ENCODE measurements at regions not wholly inside any gene's neighbourhood (a gene's known extent, or its start where the extent isn't known, plus 50 kb on each side); places are given as distances from the start of the nearest gene placed in this dataset.

GRCh38 chr5:28388428-28388827 is 1350.0 kb upstream of the CDH9 start:
- no peaks in the 10 kb centered on the region for H3K79me2 ChIP-seq (ENCODE audit: low read depth)
- H2AFZ ChIP-seq (replicated peaks): no peak overlapping the region
- Mint-ChIP-seq H3K9me3 (peaks cover 6% of the 10 kb centered on the region), H3K4me3 (no peak overlapping the region), H3K27ac (no peak overlapping the region), H3K36me3 (peaks cover 4% of the 10 kb centered on the region), H3K4me1 (peaks cover 3% of the 10 kb centered on the region), H3K27me3 (ENCODE audit: insufficient read depth, low read depth) (peaks cover 2% of the 10 kb centered on the region)
- peaks cover 8% of the 10 kb centered on the region for H3K4me1 ChIP-seq
- no peaks in the 10 kb centered on the region for H3K9me3 ChIP-seq (ENCODE audit: low read depth)
- no peak overlapping the region for H3K9ac ChIP-seq
- H3F3A ChIP-seq (ENCODE audit: low read depth): peaks cover 19% of the 10 kb centered on the region
- H4K20me1 ChIP-seq (ENCODE audit: low read depth): no peaks in the 10 kb centered on the region
- no peak for DNase-seq (ENCODE audit: low spot score)
- H3K4me3 ChIP-seq: no peak overlapping the region
- no peak overlapping the region for H3K4me2 ChIP-seq
- TF ChIP-seq EZH2phosphoT487 (IDR thresholded peaks at IDR 0.05) (no peak), CTCF (IDR thresholded peaks at IDR 0.05) (no peak), EZH2 (IDR thresholded peaks at IDR 0.05) (no peak)
- no peaks in the 10 kb centered on the region for H3K36me3 ChIP-seq
- H3K27ac ChIP-seq: no peak overlapping the region
- no peaks in the 10 kb centered on the region for H3K27me3 ChIP-seq

- H3K4me3 Mint-ChIP-seq: no peak overlapping the region
- H3K27me3 Mint-ChIP-seq (ENCODE audit: insufficient read depth, low read depth): peaks cover 2% of the 10 kb centered on the region
- Histone ChIP-seq H3K4me1 (peaks cover 8% of the 10 kb centered on the region), H2AFZ (replicated peaks) (no peak overlapping the region), H3K27me3 (no peaks in the 10 kb centered on the region), H3K9ac (no peak overlapping the region), H3K9me3 (ENCODE audit: low read depth) (no peaks in the 10 kb centered on the region), H4K20me1 (ENCODE audit: low read depth) (no peaks in the 10 kb centered on the region), H3K36me3 (no peaks in the 10 kb centered on the region), H3K4me2 (no peak overlapping the region), H3K79me2 (ENCODE audit: low read depth) (no peaks in the 10 kb centered on the region), H3F3A (ENCODE audit: low read depth) (peaks cover 17% of the 10 kb centered on the region), H3K4me3 (no peak overlapping the region), H3K27ac (no peak overlapping the region)
- peaks cover 3% of the 10 kb centered on the region for H3K4me1 Mint-ChIP-seq
- TF ChIP-seq EZH2phosphoT487 (IDR thresholded peaks at IDR 0.05) (no peak), CTCF (IDR thresholded peaks at IDR 0.05) (no peak), EZH2 (IDR thresholded peaks at IDR 0.05) (no peak)
- H3K9me3 Mint-ChIP-seq: peaks cover 2% of the 10 kb centered on the region
- H3K27ac Mint-ChIP-seq: no peak overlapping the region
- DNase-seq (ENCODE audit: low spot score): no peak
- peaks cover 2% of the 10 kb centered on the region for H3K36me3 Mint-ChIP-seq
Measured at GRCh38 chr5:28386712-28387111, 1348.3 kb upstream of the CDH9 start.

- no peaks in the 10 kb centered on the region for H3K4me1 Mint-ChIP-seq
- no peak overlapping the region for H3K27ac Mint-ChIP-seq
- no peak overlapping the region for H3K4me2 ChIP-seq
- no peak overlapping the region for H3K4me3 Mint-ChIP-seq
- no peak for TF ChIP-seq CTCF (IDR thresholded peaks at IDR 0.05)
- no peak for TF ChIP-seq EZH2 (IDR thresholded peaks at IDR 0.05)
- TF ChIP-seq EZH2phosphoT487 (IDR thresholded peaks at IDR 0.05): no peak
- no peaks in the 10 kb centered on the region for H3K79me2 ChIP-seq (ENCODE audit: low read depth)
- no peaks in the 10 kb centered on the region for H4K20me1 ChIP-seq (ENCODE audit: low read depth)
- H2AFZ ChIP-seq (replicated peaks): no peak overlapping the region
- no peaks in the 10 kb centered on the region for H3F3A ChIP-seq (ENCODE audit: low read depth)
- no peaks in the 10 kb centered on the region for H3K4me1 ChIP-seq
- H3K36me3 ChIP-seq: no peaks in the 10 kb centered on the region
- no peak overlapping the region for H3K27ac ChIP-seq
- peaks cover 12% of the 10 kb centered on the region for H3K9me3 Mint-ChIP-seq
- H3K9ac ChIP-seq: no peak overlapping the region
- peaks cover 3% of the 10 kb centered on the region for H3K27me3 Mint-ChIP-seq (ENCODE audit: insufficient read depth, low read depth)
- H3K4me3 ChIP-seq: no peak overlapping the region
- DNase-seq (ENCODE audit: low spot score): no peak
- no peaks in the 10 kb centered on the region for H3K36me3 Mint-ChIP-seq
- no peaks in the 10 kb centered on the region for H3K27me3 ChIP-seq
- H3K9me3 ChIP-seq (ENCODE audit: low read depth): no peaks in the 10 kb centered on the region
Measured at GRCh38 chr5:28380167-28380566, 1341.8 kb upstream of the CDH9 start.
